ENCODE measurements at regions not wholly inside any gene's neighbourhood (a gene's known extent, or its start where the extent isn't known, plus 50 kb on each side); places are given as distances from the start of the nearest gene placed in this dataset.

- TF ChIP-seq CTCF (conservative IDR thresholded peaks at IDR 0.05; ENCODE audit: low read depth, low read length) (no peak), EZH2 (IDR thresholded peaks at IDR 0.05; ENCODE audit: low read length, unreplicated experiment) (no peak), EZH2phosphoT487 (IDR thresholded peaks at IDR 0.05; ENCODE audit: borderline replicate concordance, low read length) (no peak)
Observed at GRCh38 chr18:39450958-39451357, 1885.4 kb upstream of the CELF4 start.
